H4 (cell line): ENCODE measurements at regions not wholly inside any gene's neighbourhood (a gene's known extent, or its start where the extent isn't known, plus 50 kb on each side); places are given as distances from the start of the nearest gene placed in this dataset.
"Not testable (repeated sequence)": the region's sequence is repeated elsewhere in the genome, so short reads cannot be mapped to it uniquely, and the experiment has no call there.

ENCODE experiments used
- DNase-seq: peaks from one replicate; pipeline ENCODE4 v3.0.0-alpha.2; 2015; ENCODE audit warnings: low spot score

DNA sequence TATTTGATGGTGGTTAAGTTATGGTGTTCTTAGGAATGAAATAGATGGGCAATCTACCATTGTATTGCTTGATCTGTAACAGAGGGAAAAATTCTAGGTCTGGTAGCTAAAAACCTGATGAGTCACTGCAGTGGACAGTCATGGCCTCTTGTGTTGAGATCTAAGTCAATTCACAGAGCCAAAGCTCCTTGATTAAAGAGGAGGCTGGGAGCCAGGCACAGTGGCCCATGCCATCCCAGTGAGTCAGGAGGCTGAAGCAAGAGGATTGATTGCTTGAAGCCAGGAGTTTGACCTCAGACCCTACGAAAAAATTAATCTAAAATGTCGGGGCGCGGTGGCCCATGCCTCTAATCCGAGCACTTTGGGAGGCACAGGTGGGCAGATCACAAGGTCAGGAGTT lies 67.1 kb upstream of the KPNA3 start:
- DNase-seq = peak; percentile 40

- peak; percentile 71 for DNase-seq
Observed at GRCh38 chr13:49858178-49858856, 65.8 kb upstream of the KPNA3 start.

DNA sequence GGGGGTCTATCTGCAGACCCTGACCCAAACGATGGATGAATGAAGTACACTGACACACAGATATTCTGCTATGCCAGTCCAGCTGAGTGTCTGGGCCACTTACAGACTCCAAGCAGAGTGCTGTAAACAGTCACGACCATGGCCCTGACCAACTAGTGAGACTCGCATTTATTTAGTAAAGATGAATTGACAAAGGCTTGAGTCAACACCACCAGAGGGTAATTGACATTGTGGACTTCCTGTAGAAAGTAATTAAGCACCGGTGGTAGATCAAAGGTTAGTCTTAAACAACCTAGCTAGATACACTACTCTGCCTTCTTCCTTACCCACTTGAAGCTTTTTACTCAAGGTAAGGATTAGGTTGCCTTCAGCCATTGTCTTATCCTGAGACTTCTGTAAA lies 63.4 kb upstream of the KPNA3 start:
- no peak for DNase-seq

DNA sequence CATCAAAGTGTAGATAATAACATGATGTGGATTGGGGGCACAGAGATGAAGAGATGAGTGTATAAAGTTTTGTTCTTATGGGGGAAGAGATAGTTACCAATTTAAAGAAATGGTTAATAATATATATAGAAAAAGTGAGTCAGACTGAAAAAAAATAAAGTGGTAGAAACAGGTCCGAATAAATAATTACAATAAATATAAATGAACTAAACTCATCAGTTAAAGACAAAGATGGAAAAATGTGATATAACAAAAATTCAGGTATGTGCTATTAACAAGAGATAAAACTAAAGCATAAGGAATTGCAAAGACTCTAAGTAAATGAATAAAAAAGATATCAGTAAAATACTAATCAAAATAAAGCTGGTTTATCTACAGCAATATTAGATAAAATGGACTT lies 61.1 kb upstream of the KPNA3 start:
- no peak for DNase-seq

DNA sequence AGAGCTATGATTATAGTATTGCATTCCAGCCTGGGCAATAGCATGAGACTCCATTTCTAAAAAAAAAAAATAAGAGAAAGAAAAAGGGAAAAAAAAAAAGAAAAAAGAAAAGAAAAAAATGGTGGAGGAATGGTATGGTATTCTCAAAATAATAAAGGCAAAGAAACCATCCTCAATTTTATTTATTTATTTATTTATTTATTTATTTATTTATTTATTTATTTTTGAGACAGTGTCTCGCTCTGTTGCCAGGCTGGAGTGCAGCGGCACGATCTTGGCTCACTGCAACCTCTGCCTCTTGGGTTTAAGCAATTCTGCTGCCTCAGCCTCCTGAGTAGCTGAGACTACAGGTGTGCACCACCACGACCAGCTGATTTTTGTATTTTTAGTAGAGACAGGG lies 60.0 kb upstream of the KPNA3 start:
- not testable (repeated sequence) for DNase-seq

DNA sequence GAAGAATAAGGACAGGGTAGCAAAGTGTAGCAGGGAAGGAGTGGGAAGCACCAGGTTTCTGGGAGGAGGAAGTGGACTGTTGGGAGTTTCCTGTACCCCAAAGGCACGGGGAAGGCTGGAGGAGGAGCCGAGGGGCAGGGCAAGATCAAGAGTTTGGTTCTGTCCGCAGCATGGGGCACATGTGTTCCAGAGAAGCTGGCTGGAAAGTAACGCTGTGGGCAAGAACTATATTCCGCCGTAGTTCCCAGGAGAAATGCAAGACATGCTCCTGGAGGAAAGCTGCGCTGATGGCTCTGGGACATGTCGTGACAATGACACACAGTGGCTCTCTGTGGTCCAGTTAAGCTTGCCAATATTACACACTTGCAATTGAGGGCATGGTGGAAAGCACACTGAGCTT lies 51.7 kb upstream of the KPNA3 start:
- DNase-seq = no peak
